HepG2 (cell line): ENCODE measurements at regions not wholly inside any gene's neighbourhood (a gene's known extent, or its start where the extent isn't known, plus 50 kb on each side); places are given as distances from the start of the nearest gene placed in this dataset.

Experiments
- HDAC2 ChIP-seq: sonication (generic); formaldehyde crosslinking; IDR thresholded peaks from 2 replicates; pipeline ENCODE4 v1.4.0; 2020; ENCODE audit warnings: missing genetic modification reagents
- IRF2 ChIP-seq: IDR thresholded peaks from 2 replicates; pipeline ENCODE4 v1.6.1; 2018; ENCODE audit warnings: missing genetic modification reagents, missing compliant biosample characterization
- THAP8 ChIP-seq: sonication (generic); formaldehyde crosslinking; IDR thresholded peaks from 2 replicates; pipeline ENCODE4 v1.5.1; 2020; ENCODE audit warnings: missing genetic modification reagents, mild to moderate bottlenecking, borderline replicate concordance
- ZFP36 ChIP-seq: fragments of 150-350 bp; IDR thresholded peaks from 2 replicates; pipeline ENCODE4 v1.6.1; 2018; ENCODE audit warnings: borderline replicate concordance, low read length, low read depth; ENCODE audit not compliant: partially characterized antibody
- ZNF274 ChIP-seq: sonication (generic); formaldehyde crosslinking; IDR thresholded peaks from 2 replicates; pipeline ENCODE4 v1.5.1; 2020; ENCODE audit warnings: mild to moderate bottlenecking, missing genetic modification reagents
- ZNF572 ChIP-seq: sonication (generic); formaldehyde crosslinking; IDR thresholded peaks from 2 replicates; pipeline ENCODE4 v1.5.1; 2020; ENCODE audit warnings: mild to moderate bottlenecking, missing genetic modification reagents
- ZNF883 ChIP-seq: sonication (generic); formaldehyde crosslinking; IDR thresholded peaks from 2 replicates; pipeline ENCODE4 v1.5.1; 2020; ENCODE audit warnings: mild to moderate bottlenecking, missing genetic modification reagents; ENCODE audit errors: not compliant biosample characterization
- TF ChIP-seq, protein P1 (sequence below): sonication (generic); formaldehyde crosslinking; IDR thresholded peaks from 2 replicates; pipeline ENCODE4 v1.4.0; 2020; ENCODE audit warnings: low read depth, missing genetic modification reagents

- TF ChIP-seq IRF2 (CRISPR knock-in tag), result no peak
- TF ChIP-seq ZNF883 (CRISPR knock-in tag), result no peak
- TF ChIP-seq HDAC2 (CRISPR knock-in tag), result no peak
- no peak for TF ChIP-seq ZNF572 (CRISPR knock-in tag)
- no peak for TF ChIP-seq ZNF274 (CRISPR knock-in tag)
- TF ChIP-seq ZFP36, result no peak
- TF ChIP-seq, protein P1, sequence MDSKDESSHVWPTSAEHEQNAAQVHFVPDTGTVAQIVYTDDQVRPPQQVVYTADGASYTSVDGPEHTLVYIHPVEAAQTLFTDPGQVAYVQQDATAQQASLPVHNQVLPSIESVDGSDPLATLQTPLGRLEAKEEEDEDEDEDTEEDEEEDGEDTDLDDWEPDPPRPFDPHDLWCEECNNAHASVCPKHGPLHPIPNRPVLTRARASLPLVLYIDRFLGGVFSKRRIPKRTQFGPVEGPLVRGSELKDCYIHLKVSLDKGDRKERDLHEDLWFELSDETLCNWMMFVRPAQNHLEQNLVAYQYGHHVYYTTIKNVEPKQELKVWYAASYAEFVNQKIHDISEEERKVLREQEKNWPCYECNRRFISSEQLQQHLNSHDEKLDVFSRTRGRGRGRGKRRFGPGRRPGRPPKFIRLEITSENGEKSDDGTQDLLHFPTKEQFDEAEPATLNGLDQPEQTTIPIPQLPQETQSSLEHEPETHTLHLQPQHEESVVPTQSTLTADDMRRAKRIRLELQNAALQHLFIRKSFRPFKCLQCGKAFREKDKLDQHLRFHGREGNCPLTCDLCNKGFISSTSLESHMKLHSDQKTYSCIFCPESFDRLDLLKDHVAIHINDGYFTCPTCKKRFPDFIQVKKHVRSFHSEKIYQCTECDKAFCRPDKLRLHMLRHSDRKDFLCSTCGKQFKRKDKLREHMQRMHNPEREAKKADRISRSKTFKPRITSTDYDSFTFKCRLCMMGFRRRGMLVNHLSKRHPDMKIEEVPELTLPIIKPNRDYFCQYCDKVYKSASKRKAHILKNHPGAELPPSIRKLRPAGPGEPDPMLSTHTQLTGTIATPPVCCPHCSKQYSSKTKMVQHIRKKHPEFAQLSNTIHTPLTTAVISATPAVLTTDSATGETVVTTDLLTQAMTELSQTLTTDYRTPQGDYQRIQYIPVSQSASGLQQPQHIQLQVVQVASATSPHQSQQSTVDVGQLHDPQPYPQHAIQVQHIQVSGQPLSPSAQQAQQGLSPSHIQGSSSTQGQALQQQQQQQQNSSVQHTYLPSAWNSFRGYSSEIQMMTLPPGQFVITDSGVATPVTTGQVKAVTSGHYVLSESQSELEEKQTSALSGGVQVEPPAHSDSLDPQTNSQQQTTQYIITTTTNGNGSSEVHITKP (CRISPR knock-in tag), result no peak
- TF ChIP-seq THAP8, result no peak
Measured at GRCh38 chr2:146207417-146207816, 1637.4 kb upstream of the ACVR2A start.
